Neural cell (in vitro differentiated cells): ENCODE measurements at regions not wholly inside any gene's neighbourhood (a gene's known extent, or its start where the extent isn't known, plus 50 kb on each side); places are given as distances from the start of the nearest gene placed in this dataset.

Experiments used
- H2AFZ ChIP-seq: fragments of 200-600, 300-800 bp; sonication (generic), shearing (Covaris generic); 2 replicates; pipeline ENCODE4 v1.6.0; 2014; ENCODE audit warnings: low read depth, mild to moderate bottlenecking, antibody characterized with exemption, low read length, moderate library complexity
- H3F3A ChIP-seq: fragments of 200-600 bp; shearing (Covaris generic); 2 replicates; pipeline ENCODE4 v1.6.1; 2016; ENCODE audit warnings: mild to moderate bottlenecking, moderate library complexity, mixed read lengths, antibody characterized with exemption, low read length; ENCODE audit not compliant: insufficient read depth, poor library complexity, severe bottlenecking
- H3K27ac ChIP-seq: fragments of 200-600, 300-800 bp; sonication (generic), shearing (Covaris generic); 2 replicates; pipeline ENCODE4 v1.5.1; 2014; ENCODE audit warnings: mild to moderate bottlenecking, low read length, moderate library complexity
- H3K27me3 ChIP-seq: fragments of 300-800, 200-600 bp; sonication (generic), shearing (Covaris generic); 2 replicates; pipeline ENCODE4 v1.6.0; 2014; ENCODE audit warnings: mild to moderate bottlenecking, low read depth, low read length, moderate library complexity; ENCODE audit not compliant: insufficient read depth
- H3K36me3 ChIP-seq: fragments of 300-800, 200-600 bp; sonication (generic), shearing (Covaris generic); 2 replicates; pipeline ENCODE4 v1.5.1; 2014; ENCODE audit warnings: mild to moderate bottlenecking, antibody characterized with exemption, low read length, moderate library complexity; ENCODE audit not compliant: insufficient read depth
- H3K4me2 ChIP-seq: fragments of 300-800, 200-600 bp; sonication (generic), shearing (Covaris generic); 2 replicates; pipeline ENCODE4 v1.6.0; 2014; ENCODE audit warnings: mild to moderate bottlenecking, low read length
- H3K4me3 ChIP-seq: fragments of 300-800, 200-600 bp; sonication (generic), shearing (Covaris generic); 2 replicates; pipeline ENCODE4 v1.5.1; 2014; ENCODE audit warnings: mild to moderate bottlenecking, low read length, moderate library complexity
- H3K79me2 ChIP-seq: fragments of 200-600 bp; shearing (Covaris generic); replicated peaks from 2 replicates; pipeline ENCODE4 v1.6.0; 2014; ENCODE audit warnings: mild to moderate bottlenecking, low read length, moderate library complexity; ENCODE audit not compliant: insufficient read depth
- H3K9ac ChIP-seq: fragments of 300-800, 200-600 bp; sonication (generic), shearing (Covaris generic); 2 replicates; pipeline ENCODE4 v1.6.1; 2016; ENCODE audit warnings: mild to moderate bottlenecking, low read length, mixed read lengths
- H3K9me2 ChIP-seq: fragments of 200-600 bp; shearing (Covaris generic); 2 replicates; pipeline ENCODE4 v1.6.1; 2016; ENCODE audit warnings: mild to moderate bottlenecking, low read length, mixed read lengths; ENCODE audit not compliant: insufficient read depth
- H3K9me3 ChIP-seq: fragments of 200-600, 300-800 bp; sonication (generic), shearing (Covaris generic); 2 replicates; pipeline ENCODE4 v1.6.1; 2016; ENCODE audit warnings: mild to moderate bottlenecking, mixed run types, low read length, moderate library complexity, mixed read lengths
- H4K20me1 ChIP-seq: fragments of 200-600 bp; shearing (Covaris generic); 2 replicates; pipeline ENCODE4 v1.6.1; 2016; ENCODE audit warnings: mild to moderate bottlenecking, mixed run types; ENCODE audit not compliant: insufficient read depth
- EP300 ChIP-seq: fragments of 450-650 bp; conservative IDR thresholded peaks from 2 replicates; pipeline ENCODE4 v1.6.1; 2014; ENCODE audit warnings: antibody characterized with exemption, mild to moderate bottlenecking, moderate library complexity; ENCODE audit not compliant: poor library complexity, severe bottlenecking
- EZH2 ChIP-seq: fragments of 200-600, 300-800 bp; shearing (Covaris generic), sonication (generic); IDR thresholded peaks from 2 replicates; pipeline ENCODE4 v1.6.1; 2014; ENCODE audit warnings: antibody characterized with exemption, low read length, borderline replicate concordance, mild to moderate bottlenecking; ENCODE audit not compliant: insufficient read depth, poor library complexity, severe bottlenecking
- MXI1 ChIP-seq: fragments of 450-650 bp; conservative IDR thresholded peaks from 2 replicates; pipeline ENCODE4 v1.6.1; 2014; ENCODE audit warnings: antibody characterized with exemption, mild to moderate bottlenecking; ENCODE audit not compliant: poor library complexity, severe bottlenecking
- POLR2AphosphoS5 ChIP-seq: IDR thresholded peaks from 2 replicates; pipeline ENCODE4 v1.6.1; 2012
- RAD21 ChIP-seq: fragments of 450-650 bp; conservative IDR thresholded peaks from 2 replicates; pipeline ENCODE4 v1.6.1; 2014; ENCODE audit warnings: antibody characterized with exemption, mild to moderate bottlenecking, moderate library complexity
- SMC3 ChIP-seq: fragments of 450-650 bp; conservative IDR thresholded peaks from 2 replicates; pipeline ENCODE4 v1.6.1; 2014; ENCODE audit warnings: antibody characterized with exemption, mild to moderate bottlenecking, moderate library complexity; ENCODE audit not compliant: poor library complexity
- TAF1 ChIP-seq: IDR thresholded peaks from 2 replicates; pipeline ENCODE4 v1.6.1; 2012; ENCODE audit warnings: low read depth
- TF ChIP-seq, protein P1 (sequence below): fragments of 450-650 bp; IDR thresholded peaks from 2 replicates; pipeline ENCODE4 v1.5.1; 2014; ENCODE audit warnings: antibody characterized with exemption, mild to moderate bottlenecking, moderate library complexity; ENCODE audit not compliant: poor library complexity, severe bottlenecking
- TF ChIP-seq, protein P2 (sequence below): IDR thresholded peaks from 2 replicates; pipeline ENCODE4 v1.6.1; 2012; ENCODE audit warnings: borderline replicate concordance

DNA sequence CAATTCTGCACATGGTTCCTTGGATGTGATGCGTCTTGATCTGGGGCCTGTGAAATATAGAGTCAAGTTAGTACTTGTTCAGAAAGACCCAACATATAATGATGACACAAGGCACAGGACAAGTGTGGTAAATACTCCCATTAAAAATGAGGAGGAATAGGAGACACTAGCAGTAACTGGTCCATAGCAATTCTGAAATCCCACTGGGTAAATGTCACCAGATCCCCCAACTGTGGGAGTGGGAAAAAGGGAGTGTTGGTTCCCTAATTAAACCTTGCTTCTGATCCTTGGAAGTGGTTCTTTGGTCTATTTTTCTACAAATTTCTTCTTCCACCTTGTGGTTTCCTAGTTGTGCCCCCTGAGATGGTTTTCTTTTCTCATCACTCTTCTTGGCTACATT is 62.5 kb upstream of the NRP1 start:
- H3K9me2 ChIP-seq = no peaks in the 10 kb centered on the region
- H3K36me3 ChIP-seq = no peaks in the 10 kb centered on the region
- H3F3A ChIP-seq = no peaks in the 10 kb centered on the region
- no peak overlapping the region for H3K4me2 ChIP-seq
- no peaks in the 10 kb centered on the region for H3K79me2 ChIP-seq
- H2AFZ ChIP-seq = no peak overlapping the region
- H3K4me3 ChIP-seq = no peak overlapping the region
- no peaks in the 10 kb centered on the region for H4K20me1 ChIP-seq
- H3K27me3 ChIP-seq = no peaks in the 10 kb centered on the region
- H3K9me3 ChIP-seq = peaks cover 5% of the 10 kb centered on the region
- TF ChIP-seq RAD21 (no peak), EZH2 (no peak), EP300 (no peak), SMC3 (no peak), POLR2AphosphoS5 (no peak), MXI1 (no peak), TAF1 (no peak)
- TF ChIP-seq, protein P1, sequence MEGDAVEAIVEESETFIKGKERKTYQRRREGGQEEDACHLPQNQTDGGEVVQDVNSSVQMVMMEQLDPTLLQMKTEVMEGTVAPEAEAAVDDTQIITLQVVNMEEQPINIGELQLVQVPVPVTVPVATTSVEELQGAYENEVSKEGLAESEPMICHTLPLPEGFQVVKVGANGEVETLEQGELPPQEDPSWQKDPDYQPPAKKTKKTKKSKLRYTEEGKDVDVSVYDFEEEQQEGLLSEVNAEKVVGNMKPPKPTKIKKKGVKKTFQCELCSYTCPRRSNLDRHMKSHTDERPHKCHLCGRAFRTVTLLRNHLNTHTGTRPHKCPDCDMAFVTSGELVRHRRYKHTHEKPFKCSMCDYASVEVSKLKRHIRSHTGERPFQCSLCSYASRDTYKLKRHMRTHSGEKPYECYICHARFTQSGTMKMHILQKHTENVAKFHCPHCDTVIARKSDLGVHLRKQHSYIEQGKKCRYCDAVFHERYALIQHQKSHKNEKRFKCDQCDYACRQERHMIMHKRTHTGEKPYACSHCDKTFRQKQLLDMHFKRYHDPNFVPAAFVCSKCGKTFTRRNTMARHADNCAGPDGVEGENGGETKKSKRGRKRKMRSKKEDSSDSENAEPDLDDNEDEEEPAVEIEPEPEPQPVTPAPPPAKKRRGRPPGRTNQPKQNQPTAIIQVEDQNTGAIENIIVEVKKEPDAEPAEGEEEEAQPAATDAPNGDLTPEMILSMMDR = no peak
- TF ChIP-seq, protein P2, sequence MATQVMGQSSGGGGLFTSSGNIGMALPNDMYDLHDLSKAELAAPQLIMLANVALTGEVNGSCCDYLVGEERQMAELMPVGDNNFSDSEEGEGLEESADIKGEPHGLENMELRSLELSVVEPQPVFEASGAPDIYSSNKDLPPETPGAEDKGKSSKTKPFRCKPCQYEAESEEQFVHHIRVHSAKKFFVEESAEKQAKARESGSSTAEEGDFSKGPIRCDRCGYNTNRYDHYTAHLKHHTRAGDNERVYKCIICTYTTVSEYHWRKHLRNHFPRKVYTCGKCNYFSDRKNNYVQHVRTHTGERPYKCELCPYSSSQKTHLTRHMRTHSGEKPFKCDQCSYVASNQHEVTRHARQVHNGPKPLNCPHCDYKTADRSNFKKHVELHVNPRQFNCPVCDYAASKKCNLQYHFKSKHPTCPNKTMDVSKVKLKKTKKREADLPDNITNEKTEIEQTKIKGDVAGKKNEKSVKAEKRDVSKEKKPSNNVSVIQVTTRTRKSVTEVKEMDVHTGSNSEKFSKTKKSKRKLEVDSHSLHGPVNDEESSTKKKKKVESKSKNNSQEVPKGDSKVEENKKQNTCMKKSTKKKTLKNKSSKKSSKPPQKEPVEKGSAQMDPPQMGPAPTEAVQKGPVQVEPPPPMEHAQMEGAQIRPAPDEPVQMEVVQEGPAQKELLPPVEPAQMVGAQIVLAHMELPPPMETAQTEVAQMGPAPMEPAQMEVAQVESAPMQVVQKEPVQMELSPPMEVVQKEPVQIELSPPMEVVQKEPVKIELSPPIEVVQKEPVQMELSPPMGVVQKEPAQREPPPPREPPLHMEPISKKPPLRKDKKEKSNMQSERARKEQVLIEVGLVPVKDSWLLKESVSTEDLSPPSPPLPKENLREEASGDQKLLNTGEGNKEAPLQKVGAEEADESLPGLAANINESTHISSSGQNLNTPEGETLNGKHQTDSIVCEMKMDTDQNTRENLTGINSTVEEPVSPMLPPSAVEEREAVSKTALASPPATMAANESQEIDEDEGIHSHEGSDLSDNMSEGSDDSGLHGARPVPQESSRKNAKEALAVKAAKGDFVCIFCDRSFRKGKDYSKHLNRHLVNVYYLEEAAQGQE = no peak
- H3K9ac ChIP-seq = no peak overlapping the region
- H3K27ac ChIP-seq = no peak overlapping the region

DNA sequence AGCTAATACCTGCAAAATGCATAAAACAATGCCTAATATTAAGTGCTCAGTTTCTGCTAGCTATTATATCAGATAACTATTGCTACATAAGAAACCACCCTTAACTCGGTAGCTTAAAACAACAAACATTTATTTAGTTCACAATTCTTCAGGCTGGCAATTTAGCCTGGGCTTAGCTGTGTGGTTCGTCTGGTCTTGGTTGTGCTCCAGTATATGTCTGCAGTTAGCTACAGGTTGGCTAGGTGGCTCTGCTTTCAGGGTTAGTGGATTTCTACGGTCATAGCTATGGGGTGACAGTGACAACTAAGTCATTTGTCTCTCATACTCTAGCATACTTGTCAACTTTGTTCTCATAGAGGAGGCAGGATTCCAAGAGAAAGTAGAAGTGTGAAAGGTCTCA is 61.8 kb upstream of the NRP1 start:
- no peak overlapping the region for H3K9ac ChIP-seq
- no peaks in the 10 kb centered on the region for H3K79me2 ChIP-seq
- H3K36me3 ChIP-seq = no peaks in the 10 kb centered on the region
- H3K27me3 ChIP-seq = no peaks in the 10 kb centered on the region
- H3F3A ChIP-seq = no peaks in the 10 kb centered on the region
- H3K9me3 ChIP-seq = peaks cover 5% of the 10 kb centered on the region
- no peak overlapping the region for H3K27ac ChIP-seq
- H3K4me2 ChIP-seq = no peak overlapping the region
- TF ChIP-seq SMC3 (no peak), EZH2 (no peak), EP300 (no peak), POLR2AphosphoS5 (no peak), MXI1 (no peak), TAF1 (no peak), RAD21 (no peak)
- TF ChIP-seq, protein P1 = no peak
- TF ChIP-seq, protein P2 = no peak
- no peak overlapping the region for H2AFZ ChIP-seq
- H3K4me3 ChIP-seq = no peak overlapping the region
- H3K9me2 ChIP-seq = no peaks in the 10 kb centered on the region
- no peaks in the 10 kb centered on the region for H4K20me1 ChIP-seq
